GM12892 (cell line): ENCODE measurements at regions not wholly inside any gene's neighbourhood (a gene's known extent, or its start where the extent isn't known, plus 50 kb on each side); places are given as distances from the start of the nearest gene placed in this dataset.

Source experiments
- POLR2A ChIP-seq: IDR thresholded peaks from 2 replicates; pipeline ENCODE4 v1.6.1; 2011; ENCODE audit warnings: low read depth, low read length, control low read depth
- POLR2AphosphoS5 ChIP-seq: IDR thresholded peaks from 2 replicates; pipeline ENCODE4 v1.6.1; 2011; ENCODE audit warnings: low read depth, low read length, control low read depth

DNA sequence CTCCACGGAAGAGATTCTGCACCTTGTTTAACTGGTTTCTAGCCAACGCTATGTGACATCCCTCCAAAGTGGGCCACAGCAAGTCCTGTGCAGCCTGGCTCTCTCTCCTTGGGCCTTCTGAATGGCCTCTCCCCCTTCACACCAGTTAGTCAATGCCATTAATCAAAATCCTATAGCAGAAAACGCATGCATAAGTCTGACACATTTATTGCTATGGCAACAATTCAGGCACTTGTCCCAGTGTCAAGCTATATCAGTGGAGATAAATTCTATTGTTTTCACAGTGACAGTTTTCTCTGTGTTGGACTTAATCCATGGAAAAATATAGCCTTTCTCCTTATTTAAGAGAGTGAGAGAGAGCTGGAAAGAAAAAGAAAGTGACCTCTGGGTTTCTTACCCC, 87.2 kb upstream of the TOX3 start:
- TF ChIP-seq POLR2AphosphoS5 (no peak), POLR2A (no peak)
